ENCODE measurements at regions not wholly inside any gene's neighbourhood (a gene's known extent, or its start where the extent isn't known, plus 50 kb on each side); places are given as distances from the start of the nearest gene placed in this dataset.

DNA sequence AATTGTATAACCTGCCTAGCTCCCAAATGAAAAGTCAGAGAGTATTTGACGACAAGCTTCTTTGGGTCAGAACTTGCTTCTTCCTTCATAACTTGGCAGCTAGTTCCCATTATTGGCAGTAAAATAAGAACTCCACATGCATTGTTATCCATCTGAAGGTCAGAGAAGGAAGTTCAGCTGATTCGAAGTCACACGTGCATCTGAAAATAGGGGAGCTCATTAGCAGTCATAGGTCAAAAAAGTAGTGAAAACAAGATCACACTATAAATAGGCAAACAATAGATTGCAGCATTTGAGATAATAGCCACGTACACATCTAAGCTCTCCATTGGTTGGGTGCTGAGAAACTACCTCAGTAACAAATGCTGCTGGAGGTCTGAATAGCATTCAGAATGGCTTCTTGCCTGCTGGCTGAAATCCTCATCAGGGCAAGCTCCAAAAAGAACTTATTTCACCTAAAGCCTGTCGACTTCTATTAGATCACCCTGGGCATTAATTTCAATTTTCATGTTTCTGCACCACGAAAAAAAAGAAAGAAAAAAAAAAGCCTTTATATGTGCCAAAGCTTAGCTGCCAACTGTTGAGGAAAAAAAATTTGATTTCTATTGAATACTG lies 1492.9 kb upstream of the CELF4 start:
- no peak for DNase-seq

- DNase-seq, result no peak
Measured at GRCh38 chr18:39057423-39058064, 1491.9 kb upstream of the CELF4 start.

- DNase-seq, result no peak
Measured at GRCh38 chr18:39053571-39053970, 1488.0 kb upstream of the CELF4 start.

DNA sequence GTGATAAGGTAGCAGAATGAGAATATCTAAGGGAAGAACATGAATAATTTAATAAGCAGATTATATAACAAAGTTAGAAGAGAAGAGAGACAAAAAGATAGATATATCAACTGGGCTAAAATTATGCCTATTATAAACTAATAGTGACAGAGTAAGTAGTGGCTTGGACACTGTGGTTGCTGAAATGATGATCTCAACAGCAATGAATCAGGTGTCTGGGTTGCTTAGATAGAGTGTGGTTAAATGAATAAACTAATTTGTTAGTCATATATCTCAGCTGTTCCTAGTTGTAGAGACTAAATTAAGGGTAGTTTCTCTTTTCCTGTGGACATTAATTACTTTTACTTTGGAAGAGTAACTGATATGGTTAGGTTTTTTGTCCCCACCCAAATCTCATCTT lies 1485.4 kb upstream of the CELF4 start:
- DNase-seq, result no peak

GRCh38 chr18:39039813-39040212 lies 1474.2 kb upstream of the CELF4 start:
- no peak for DNase-seq

GRCh38 chr18:39037925-39038324 lies 1472.3 kb upstream of the CELF4 start:
- no peak for DNase-seq

- DNase-seq, result no peak
Measured at GRCh38 chr18:39033312-39033711, 1467.7 kb upstream of the CELF4 start.

DNA sequence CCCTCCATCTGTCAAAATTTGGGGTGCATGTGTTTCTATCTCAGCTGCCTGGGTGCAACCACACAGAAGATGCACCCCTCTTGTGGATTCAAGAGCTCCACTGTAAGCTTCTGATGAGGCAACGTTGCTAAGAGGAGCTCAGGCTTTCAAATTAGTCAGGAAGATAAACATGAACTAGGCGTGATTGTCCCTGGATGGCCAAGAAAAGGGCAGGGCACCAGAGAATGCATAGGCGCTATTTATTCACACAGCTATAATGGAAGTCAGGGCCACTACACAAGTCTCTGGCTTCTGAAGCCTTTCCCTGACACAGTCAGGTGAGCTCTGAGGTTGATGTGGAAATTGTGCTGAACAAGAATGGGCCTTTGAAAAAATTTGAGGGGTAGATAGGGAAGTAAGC lies 1466.0 kb upstream of the CELF4 start:
- DNase-seq, result no peak

- DNase-seq, result no peak
Measured at GRCh38 chr18:39030124-39030655, 1464.6 kb upstream of the CELF4 start.

GRCh38 chr18:39025531-39025930 lies 1459.9 kb upstream of the CELF4 start:
- no peak for DNase-seq

DNA sequence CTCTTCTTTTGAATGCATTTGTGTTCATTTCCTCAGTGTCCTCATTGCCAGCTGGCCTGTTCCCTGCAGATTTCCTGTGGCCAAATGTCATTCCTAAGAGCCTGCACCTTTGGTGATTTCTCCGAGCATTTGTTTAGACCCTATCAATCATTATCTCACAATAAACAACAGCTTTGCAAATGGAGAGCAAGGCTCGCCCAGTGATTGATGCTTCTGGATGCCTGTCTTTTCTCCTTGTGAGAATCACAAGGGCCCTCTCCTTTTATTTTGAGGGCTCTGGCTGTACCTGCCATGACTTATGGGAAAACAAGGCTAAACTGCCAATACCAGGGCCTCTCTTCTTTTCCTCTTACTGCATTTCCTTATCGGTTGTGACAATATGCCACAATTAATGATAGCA lies 1454.4 kb upstream of the CELF4 start:
- DNase-seq, result no peak

GRCh38 chr18:39007031-39007902 lies 1441.7 kb upstream of the CELF4 start:
- DNase-seq, result no peak

GRCh38 chr18:38996056-38996455 lies 1430.5 kb upstream of the CELF4 start:
- DNase-seq, result no peak

DNA sequence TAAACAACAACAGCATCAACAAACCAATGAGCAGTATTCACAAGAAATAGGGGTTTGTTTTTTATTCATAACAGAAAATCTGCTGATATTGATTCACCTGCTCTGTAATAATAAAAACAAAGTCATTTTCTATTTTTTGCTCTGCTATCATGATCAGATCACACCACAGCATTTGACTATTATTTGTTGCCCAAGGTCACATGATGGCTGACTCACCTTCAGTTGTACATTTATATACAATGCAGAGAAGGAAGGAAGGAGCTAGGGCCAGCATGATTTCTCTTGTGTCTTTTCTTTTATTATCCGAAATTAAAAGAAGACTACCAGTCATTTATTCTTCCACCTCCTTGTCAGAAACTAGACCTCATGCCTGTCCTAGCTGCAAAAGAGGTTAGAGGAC lies 1427.7 kb upstream of the CELF4 start:
- DNase-seq, result no peak

DNA sequence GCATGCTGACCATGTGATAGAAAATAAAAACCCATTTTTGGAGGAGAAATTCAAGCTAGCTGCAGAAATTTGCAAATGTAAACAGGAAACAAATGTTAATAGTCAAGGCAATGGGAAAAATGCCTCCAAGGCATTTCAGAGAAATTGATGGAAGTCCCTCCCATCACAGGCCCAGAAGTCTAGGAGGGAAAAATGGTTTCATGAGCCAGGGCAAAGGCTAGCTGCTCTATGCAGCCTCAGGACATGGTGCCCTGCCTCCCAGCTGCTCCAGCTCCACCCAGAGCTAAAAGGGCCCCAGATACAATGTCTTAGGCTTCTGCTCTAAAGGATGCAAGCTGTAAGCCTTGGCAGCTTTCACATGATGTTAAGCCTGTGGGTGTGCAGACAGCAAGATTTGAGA lies 1419.4 kb upstream of the CELF4 start:
- no peak for DNase-seq

GRCh38 chr18:38982072-38982471 lies 1416.5 kb upstream of the CELF4 start:
- DNase-seq, result no peak

DNA sequence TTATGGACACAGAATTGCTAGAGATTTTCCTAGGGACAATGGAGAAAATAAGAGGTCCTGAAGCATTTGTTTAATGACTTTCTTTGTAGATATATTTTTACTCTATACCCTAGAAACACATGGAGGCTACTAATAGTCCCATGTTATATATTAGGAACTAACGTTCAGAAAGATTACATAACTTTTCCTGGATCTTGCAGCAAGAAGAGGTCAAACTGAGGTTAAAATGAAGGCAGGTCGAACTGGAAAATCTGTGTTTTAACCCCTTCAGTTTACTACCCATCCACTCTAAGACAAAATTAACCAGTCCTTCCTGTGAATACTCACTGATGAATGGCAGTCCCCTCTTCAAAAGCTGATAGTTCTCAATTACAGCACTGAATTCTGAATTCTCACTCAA lies 1415.8 kb upstream of the CELF4 start:
- no peak for DNase-seq

DNA sequence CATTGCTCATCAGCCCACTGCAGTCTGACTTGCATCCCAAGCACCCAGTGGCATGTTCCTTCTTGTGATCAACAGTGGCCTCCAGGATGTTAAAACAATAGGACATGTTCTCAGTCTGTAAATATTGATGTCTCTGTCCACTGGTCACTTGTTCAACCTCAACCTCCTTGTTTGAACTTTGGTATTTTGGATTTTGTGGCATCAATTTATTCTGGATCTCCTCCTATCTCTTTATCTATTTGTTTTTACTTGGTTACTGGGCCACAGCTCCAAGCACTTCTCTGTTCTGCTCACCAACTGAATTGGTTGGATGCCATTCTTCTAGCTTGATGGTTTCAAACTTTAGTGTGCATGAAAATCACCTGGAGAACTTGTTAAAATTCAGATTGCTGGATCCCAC lies 1414.8 kb upstream of the CELF4 start:
- no peak for DNase-seq

- no peak for DNase-seq
Measured at GRCh38 chr18:38972571-38972970, 1407.0 kb upstream of the CELF4 start.

- no peak for DNase-seq
Measured at GRCh38 chr18:38971881-38972280, 1406.3 kb upstream of the CELF4 start.

GRCh38 chr18:38966841-38967240 lies 1401.2 kb upstream of the CELF4 start:
- DNase-seq, result no peak

- no peak for DNase-seq
Measured at GRCh38 chr18:38963943-38964660, 1398.5 kb upstream of the CELF4 start.
